NCI-H226 (cell line): ENCODE measurements at regions not wholly inside any gene's neighbourhood (a gene's known extent, or its start where the extent isn't known, plus 50 kb on each side); places are given as distances from the start of the nearest gene placed in this dataset.
"Not testable (repeated sequence)": the region's sequence is repeated elsewhere in the genome, so short reads cannot be mapped to it uniquely, and the experiment has no call there.

Experiments used
- DNase-seq: peaks from one replicate; pipeline ENCODE4 v3.0.0-alpha.2; 2015

DNA sequence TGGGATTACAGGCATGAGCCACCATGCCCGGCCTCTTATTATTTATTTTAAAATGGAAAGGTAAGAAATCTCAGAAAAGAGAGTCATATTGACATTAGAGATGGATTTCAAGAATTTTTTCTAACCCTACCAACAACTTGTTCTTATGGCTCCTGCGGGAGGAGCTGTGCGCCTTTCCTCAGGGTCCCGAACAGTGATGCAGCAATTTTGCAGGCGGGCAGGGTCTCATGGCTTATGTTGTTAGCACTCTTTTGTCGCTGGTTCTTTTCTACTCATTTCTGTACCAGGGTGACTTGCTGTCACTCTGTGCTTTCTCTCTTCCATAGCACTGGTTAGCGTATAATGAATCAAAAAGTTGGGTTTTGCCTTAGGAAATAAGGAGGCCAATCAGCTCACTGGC lies 148.8 kb upstream of the DLGAP1 start:
- no peak for DNase-seq

DNA sequence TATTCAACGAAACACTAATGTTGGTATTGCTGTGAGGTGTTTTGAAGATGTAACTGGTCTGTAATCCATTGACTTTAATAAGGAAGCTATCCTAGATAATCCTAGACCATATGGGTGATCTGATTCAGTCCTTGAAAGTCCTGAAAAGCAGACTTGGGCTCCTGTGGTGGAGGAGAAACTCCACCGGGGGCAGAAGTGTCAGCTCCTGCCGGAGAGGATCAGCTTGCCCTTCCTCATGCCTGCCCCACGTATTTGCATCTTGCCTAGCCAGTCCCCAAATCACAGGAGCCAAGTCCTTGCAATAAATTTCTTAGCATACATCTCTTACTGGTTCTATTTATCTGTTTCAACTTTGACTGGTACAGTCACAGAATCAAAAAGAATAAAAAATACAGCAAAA lies 144.2 kb upstream of the DLGAP1 start:
- no peak for DNase-seq

DNA sequence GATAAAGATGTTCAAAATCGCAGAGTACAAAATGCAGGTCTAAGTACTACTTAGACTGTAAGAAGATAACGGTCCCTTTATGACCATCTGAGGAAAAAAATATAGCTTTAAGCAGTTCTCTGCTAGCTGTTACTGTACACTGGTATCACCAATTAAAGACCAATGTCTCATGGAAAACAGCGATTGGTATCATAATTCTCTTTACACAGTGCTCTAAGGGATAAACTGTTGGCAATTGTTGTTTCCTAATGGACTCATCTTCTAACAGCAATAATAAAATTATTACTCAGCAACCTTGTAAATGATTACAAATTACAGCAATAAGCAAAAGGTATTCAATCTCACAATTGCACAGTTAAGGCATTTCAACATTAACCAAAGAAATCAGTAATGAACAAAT lies 142.2 kb upstream of the DLGAP1 start:
- no peak for DNase-seq

DNA sequence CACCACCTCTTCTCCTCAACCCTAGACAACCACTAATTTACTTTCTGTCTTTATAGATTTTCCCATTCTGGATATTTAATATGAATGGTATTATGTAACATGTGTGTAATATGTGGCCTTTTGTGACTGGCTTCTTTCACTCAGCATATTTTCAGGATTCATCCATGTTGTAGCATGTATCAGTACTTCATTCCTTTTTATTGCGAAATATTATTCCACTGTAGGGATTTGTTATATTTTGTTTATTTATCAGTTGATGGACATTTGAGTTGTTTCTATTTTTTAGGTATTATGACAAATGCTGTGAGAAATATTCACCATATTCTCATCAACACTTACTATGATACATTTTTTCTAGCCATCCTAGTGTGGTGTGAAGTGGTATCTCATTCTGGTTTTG lies 138.8 kb upstream of the DLGAP1 start:
- DNase-seq: no peak

DNA sequence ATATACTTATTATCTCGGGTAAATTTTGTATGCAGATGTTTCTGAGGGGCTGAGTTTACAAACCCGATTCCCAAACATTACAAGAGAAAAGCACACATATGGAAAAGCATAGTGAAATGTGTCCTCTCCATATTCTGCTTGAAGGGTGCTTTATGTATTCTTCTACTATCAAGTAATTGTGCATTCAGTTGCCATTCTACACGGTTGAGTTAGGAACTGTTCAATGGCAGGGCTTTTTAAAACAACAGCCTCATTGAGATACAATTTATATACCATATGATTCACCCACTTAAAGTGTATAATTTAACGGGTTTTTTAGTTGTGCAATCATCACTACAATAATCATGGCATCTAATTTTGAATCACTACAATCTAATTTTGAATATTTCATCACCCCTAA lies 138.4 kb upstream of the DLGAP1 start:
- no peak for DNase-seq

DNA sequence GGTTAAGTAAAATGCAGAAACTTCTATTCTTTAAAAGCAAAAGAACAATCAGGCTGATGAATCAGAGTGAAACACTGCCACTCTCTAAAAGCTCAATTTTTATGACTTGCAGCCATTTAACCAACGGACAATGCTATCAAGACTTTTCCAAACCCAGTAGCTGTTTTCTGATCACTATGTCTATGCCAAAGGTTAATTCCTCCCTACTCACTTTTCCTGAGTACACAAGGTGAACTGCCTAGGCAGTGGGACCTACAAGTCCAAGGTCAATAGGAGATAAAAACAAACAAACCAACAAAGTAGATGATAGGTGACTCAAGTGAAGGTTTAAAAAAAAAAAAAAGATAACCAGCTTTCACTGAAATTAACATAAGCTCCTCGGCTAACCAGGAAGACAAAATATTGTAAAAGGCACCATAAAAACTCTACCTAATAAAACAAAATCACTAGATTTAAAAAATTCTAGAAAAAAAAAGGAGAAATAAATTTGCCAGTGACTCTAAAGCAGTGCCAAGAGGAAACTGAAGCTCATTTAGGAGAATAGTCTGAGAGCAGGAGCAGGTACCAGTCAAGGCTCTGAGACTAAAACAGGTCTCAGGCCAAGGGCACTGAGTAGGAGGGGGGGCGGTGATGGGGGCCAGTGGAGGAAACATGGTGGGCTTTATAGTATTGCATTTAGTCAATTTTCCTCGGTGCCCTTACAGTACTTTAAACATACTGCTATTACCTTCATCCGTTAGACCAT lies 134.1 kb upstream of the DLGAP1 start:
- DNase-seq: no peak

DNA sequence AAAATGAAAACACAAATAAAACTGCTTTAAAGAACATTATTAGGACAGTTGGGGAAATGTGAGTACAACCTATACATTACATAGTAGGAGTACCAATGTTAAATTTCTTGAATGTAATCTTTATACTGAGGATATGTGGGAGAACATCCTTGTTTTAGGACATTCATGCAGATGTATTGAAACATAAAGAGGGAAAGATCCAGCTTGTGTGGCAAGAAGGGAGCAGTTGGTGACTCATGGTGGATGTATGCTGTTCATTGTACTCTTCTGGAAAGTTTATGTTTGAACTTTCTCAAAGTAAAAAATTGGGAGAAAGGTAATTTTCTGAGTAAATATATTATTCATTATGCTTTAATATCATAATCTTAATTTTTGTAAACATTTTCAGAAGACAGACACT lies 132.1 kb upstream of the DLGAP1 start:
- DNase-seq: no peak

DNA sequence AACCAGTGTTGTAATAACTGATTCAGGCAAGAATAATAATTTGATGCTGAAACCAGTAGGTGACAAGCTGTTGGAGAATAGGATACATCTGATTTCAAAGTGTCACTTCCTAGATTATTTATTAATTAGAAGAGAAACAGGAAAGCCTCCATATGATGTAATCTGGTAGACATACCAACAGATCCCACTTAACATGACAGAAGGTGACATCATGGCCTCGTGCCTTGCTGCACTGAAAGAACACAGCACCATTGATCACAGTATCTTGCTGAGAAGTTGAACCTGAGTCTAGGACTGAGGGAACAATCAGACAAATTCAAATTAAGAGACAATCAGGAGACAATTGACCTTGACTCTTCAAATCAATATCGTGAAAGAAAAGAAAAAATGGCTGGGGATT lies 131.6 kb upstream of the DLGAP1 start:
- DNase-seq: no peak

DNA sequence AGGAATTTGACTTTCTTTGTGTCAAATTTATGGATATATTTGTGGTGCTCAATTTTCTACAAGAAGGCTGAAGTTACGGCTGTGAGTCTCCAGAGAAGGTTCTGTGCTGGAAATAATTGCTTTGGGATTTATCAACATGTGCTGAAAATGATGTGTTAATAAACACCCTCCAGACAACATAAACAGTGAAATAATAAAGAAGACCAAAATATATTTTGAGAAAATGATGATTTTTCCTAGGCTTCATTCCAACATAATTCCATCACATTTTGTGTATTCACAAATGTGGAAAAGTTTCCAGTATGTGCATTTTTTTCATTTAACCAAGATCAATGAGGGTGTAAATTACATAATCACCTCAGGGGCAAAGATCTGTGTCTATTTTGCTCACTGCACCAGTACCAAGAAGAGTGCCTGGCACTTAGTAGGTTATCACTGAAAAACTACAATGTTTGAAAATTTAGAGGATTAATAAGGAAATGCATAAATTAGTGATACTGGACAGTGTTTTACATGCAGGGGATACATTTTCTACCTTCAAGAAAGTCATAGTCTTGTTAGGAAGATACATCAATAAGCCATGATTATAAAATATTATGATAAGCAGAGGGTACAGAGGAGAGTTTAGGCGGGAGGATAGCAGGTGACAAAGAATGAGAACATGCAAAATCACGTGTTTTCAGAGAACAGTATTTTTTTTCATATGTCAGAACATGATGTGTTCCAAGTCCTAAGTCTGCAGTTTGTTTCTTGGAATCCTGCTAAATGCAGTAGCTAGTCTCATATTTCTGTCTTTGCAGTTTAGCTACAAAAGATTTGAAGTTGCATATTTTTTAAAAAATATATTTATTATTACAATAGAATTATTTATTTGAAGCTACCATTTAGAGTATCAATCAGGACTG lies 127.6 kb upstream of the DLGAP1 start:
- no peak for DNase-seq

DNA sequence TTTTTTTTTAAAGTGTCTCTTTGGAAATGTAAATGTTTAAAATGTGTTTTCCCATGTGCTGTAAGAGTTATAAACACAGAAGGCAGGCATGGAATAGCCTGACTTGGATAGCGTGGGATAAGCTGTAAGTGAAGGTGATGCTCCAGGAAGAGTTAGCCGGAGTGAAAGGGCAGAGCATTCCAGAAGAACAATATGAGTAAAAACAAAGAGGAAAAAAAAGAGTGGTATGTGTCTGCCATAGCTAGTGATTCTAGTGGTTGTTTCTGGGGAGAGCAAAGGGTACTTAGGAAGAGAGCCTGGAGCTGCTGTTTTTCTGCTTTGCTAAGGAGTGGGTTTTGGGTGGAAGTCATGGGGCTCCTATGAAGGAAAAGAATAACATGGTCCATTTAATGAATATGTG lies 126.9 kb upstream of the DLGAP1 start:
- no peak for DNase-seq

DNA sequence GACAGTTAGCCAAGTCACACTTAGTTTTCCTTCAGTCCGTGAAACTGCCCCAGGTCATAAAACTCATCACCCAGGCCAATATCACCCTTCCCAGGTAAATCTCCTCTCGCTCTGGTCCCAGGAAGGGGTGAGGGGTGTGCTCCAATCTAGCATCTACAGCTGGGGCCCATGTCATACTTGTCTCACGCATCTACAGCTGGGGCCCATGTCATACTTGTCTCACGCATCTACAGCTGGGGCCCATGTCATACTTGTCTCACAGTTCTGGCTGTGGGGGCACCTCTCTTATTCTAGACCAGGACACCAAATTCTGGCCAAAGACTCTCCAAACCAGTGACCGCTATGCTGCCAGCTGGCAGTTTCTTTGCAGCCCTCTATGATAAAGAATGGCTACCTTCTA lies 123.3 kb upstream of the DLGAP1 start:
- DNase-seq: no peak

DNA sequence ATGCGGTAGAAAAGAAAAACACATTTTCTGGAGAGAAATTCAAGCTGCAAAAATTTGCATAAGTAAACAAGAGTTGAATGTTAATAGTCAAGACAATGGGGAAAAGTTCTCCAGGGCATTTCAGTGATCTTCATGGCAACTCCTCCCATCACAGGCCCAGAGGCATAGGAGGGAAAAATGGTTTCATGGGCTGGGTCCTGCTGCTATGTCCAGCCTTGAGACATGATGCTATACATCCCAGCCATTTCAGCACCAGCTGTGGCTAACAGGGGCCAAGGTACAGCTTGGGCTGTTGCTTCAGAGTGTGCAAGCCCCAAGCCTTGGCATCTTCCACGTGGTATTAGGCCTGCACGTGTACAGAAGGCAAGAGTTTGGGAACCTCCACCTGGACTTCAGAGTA lies 118.6 kb upstream of the DLGAP1 start:
- DNase-seq: no peak

DNA sequence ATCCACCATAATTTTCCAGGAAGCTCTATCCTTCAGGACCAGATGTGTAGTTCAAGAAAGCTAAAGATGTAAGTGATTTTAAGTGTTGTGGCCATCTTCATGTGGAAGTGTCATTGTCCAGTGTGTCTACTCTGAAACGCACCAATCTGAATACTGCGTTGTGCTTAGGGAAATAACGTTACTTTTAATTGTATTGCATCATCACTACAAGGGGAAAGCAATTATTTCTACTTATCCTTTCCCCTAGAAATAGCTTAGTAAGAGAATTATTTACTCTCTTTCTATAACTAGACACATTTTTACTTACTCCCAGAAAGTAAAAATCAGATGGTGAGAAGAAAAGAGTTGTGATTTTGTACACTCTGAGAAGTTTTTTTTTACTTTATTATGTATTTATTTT lies 102.4 kb upstream of the DLGAP1 start:
- no peak for DNase-seq

DNA sequence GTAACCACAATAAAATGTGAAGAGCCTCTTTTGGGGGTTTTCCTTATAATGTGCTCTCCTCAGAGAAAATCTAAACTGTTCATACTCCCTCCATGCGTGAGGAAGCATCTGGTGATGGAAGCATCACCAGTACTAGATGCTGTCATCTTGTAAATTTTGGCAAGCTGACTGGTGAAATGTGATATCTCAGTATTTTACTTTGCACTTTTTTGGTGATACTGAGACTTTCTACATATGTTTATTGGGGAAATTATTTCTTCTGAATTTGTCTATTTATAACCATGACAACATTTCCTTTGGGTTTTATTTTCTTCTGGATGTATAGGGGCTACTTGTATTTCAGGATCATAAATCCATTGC lies 95.9 kb upstream of the DLGAP1 start:
- no peak for DNase-seq

DNA sequence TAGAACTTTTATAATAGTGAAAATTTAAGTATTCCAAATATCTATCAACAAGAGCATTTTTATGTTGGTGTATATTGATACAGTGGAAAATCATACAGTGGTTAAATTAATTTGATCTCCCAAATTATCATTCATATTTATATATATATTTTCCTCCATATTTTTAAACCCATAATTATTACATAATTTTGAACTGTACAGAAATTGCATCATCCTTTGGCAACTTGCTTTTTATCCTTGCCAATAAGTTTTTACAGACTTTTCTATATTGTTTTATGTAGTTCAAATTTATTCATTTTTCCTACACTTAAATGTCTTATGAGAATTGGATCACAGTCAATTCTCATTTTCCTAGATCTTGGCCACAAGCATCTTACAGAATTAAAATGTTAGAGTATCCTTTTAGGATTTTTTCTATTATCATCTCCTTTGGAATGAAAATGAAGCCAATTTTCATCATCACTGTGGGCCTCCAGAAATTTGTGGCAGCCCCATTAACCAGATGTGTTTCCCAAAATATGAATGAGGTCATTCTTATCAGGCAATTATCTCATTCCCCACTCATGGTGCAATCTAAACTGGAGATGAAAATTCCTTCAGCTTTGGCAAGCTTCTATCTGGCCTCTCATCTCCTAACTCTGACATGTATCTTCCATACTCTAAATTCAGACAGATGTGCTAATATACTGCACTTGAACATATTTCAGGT lies 94.2 kb upstream of the DLGAP1 start:
- no peak for DNase-seq

DNA sequence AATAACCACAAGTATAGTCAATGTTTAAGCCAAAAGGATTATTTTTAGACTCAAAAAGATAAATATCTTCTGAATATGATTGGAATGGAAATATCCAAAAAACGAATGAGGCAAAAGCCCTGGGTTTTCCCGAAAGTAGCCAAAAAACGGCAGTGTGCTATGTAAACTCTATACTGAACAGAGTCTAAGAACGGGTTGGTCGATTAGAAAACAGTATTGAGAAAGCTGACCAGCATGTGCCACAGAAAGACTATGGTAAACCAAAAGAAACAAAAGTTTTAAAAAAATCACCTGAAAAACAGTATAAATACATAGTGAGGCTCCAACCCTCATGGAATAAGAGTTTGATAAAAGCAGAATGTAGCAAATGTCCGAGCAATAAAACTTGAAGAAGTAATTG lies 92.0 kb upstream of the DLGAP1 start:
- DNase-seq: no peak

DNA sequence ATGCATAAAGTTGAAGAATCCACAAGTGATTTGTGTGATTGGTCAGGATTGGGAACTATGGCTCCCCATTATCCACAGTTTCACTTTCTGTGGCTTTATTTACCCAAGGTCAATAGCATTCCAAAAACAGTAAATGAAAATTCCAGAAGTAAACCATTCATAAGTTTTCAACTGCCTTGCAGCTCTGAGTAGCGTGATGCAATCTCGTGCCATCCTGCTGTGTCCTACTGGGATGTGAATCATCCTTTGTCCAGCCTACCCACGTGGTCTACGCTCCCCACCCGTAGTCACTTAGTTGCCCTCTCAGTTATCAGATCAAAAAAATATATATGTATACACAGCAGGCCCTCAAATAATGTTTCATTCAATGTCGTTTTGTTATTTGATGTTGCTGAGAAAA lies 89.0 kb upstream of the DLGAP1 start:
- no peak for DNase-seq

DNA sequence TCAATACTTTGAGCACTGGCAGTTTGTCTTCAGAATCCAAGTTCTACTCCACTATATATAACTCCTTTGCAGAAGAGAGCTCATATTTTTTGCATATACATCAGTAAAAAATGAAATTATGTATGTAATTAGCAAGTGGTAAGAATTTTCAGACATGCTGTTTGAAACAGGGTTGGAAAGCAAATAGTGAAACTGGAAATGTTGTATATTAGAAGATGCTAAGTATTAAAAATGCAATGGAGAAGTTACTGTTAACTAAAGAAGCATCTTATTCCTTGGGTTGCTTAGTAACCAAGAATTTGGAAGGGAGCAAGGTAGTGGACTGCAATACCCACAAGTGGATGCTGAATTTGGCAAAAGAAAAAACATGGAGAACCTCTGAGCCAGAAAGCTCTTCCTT lies 88.6 kb upstream of the DLGAP1 start:
- no peak for DNase-seq

DNA sequence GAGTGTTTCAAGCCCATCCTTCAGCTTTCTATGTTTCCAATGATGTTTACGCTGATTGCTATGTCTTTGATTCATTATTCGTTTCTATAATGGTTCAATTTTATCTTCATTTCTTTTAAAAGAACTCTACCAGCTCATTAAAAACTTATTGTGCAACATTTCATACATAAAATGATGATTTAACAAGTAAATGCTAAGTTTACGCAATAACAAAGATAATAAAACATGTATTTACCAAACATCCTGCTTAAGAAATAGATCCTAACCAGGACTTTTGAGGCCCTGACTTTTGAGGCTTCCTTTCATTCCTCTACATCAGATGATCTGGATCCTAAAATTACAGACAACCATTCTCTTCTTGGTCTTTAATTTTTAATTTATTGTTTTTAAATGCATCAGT lies 86.5 kb upstream of the DLGAP1 start:
- no peak for DNase-seq

DNA sequence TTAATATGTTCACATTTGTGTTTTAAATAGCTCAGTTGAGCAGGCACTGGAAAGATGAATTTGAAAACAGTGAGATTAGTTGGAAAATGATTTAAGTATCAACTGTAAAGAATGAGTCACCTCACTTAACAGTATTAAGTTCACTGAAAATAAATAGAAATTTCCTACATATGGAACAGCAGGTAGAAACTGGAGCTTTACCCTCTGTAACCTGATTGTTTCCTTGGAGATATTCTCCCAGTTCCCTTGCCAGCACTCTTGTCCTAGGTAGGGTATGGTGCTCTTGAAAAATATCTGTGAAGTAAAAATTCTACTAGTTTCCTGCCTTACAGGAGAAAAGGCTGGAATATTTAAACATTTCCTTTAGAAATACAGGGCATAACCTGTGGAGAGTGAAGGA lies 81.3 kb upstream of the DLGAP1 start:
- no peak for DNase-seq

DNA sequence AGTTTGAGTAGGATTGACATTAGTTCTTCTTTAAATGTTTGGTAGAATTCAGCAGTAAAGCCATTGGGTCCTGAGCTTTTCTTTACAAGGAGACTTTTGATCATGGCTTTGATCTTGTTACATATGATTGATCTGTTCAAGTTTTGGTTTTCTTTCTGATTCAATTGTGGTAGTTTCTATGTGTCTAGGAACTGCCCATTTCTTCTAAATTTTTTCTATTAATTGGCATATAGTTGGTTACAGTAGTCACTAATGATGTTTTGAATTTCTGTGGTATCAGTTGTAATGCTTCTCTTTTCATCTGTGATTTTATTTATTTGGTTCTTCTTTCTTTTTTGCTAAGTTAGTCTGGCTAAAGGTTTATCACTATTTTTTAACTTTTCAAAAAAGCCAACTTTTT lies 73.3 kb upstream of the DLGAP1 start:
- DNase-seq: no peak

DNA sequence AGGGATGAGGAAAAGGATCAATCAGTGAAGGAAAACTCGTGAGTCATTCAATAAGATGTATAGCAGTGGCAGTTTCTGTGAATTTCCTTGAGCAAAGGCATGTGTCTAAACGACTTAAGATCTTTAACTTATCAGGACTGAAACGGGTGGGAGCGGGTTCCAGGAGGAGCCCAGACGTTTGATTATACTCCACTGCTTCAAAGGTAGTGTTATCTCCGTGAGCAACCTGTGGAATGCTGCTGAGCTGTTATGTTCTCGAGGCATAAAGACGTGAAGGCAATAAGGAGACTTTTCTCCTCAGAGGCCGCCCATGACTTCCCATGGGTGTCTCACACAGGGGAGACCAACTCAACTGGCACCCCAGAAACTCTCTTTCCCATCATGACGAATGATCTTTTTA lies 72.7 kb upstream of the DLGAP1 start:
- DNase-seq: not testable (repeated sequence)

DNA sequence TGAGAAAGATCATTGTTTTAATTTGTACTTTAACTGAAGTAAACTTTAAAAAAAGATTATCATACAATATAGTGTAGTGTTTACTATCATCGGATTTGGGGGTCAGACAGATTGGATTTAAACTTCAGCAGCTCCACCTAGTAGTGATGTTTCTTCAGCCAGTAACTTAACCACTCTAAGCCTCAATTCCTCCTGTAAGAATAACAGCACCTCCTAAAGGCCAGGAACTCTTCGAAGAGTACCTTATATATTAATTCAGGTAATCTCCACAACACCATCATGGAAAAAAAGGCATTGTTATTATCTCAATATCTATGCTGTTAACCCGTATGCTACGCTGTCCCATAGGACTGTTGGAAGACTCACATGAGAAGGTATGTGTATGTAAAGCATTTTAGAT lies 69.0 kb upstream of the DLGAP1 start:
- DNase-seq: no peak

DNA sequence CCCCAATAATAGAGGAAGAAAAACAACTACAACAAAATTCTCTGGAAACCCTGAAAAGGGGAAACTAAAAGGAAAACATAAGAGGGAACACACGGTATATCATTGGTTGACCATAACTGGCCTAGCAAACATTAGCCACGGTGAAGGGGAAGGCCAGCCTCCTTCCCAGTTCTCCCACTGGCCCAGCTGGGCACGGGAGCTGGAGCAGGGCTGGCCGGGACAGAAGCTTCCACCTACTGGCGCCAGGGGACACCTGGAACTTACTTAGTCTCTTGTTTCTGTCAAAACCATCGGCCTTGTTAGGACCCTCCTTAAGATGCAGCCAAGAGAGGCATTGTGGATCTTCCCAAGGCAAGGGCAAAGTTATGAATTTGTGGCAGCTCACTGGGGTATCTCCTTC lies 56.1 kb upstream of the DLGAP1 start:
- no peak for DNase-seq
